Stimulated activated naive B cell treated with anti-CD40 and anti-IgM and Interleukin-4, amounts not matched to agents 10 μg/mL and 1 μg/mL and 100 μg/mL, for 72 hours (primary cell): ENCODE measurements at regions not wholly inside any gene's neighbourhood (a gene's known extent, or its start where the extent isn't known, plus 50 kb on each side); places are given as distances from the start of the nearest gene placed in this dataset.
"Not testable (repeated sequence)": the region's sequence is repeated elsewhere in the genome, so short reads cannot be mapped to it uniquely, and the experiment has no call there.

ENCODE experiments used
- ATAC-seq, 2 donors: fragments of 150-1000 bp; cut with Tn5 transposase; replicated peaks; 2 replicates each; pipeline ENCODE4 v1.10.0; 2021; ENCODE audit warnings: moderate library complexity in 1 of 2
- DNase-seq: peaks from one replicate; pipeline ENCODE4 v3.0.0; 2021
- H3K27ac Mint-ChIP-seq: one replicate; pipeline ENCODE4 v1.8.0; 2022; ENCODE audit warnings: mild to moderate bottlenecking, mixed read lengths
- H3K27me3 Mint-ChIP-seq, 2 donors: one replicate each; pipeline ENCODE4 v1.8.0; 2022; ENCODE audit warnings: mixed read lengths in 2 of 2
- H3K36me3 Mint-ChIP-seq, 2 donors: one replicate each; pipeline ENCODE4 v1.8.0; 2022; ENCODE audit warnings: mixed read lengths in 2 of 2, mild to moderate bottlenecking in 1 of 2
- H3K4me1 Mint-ChIP-seq, 2 donors: one replicate each; pipeline ENCODE4 v1.8.0; 2022; ENCODE audit warnings: mixed read lengths in 2 of 2, mild to moderate bottlenecking in 1 of 2
- H3K4me3 Mint-ChIP-seq, 2 donors: one replicate each; pipeline ENCODE4 v1.8.0; 2022; ENCODE audit warnings: mild to moderate bottlenecking in 2 of 2, mixed read lengths in 2 of 2, moderate library complexity in 1 of 2
- H3K9me3 Mint-ChIP-seq, 2 donors: one replicate each; pipeline ENCODE4 v1.8.0; 2022; ENCODE audit warnings: mixed read lengths in 2 of 2, mild to moderate bottlenecking in 1 of 2

DNA sequence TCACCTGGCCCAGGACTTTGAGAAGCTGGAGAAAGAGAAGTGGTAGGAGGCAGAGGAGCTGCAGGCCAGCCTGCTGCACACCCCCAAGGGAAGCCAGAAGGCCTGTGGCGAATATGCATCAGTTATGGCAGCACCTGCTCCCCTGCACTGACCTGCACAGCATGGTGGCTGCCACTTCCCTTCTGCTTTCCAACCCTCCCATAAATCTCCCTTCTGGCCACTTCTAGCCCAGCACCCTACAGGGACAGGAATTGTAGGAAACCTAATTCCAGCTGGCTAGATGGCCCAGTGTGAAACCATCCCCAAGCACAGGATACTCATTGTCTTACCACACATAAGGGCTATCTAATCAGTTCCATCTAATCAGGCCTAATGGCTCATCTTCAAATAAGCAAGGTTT is 136.3 kb downstream of the TBX3 start:
- ATAC-seq: no peak
- H3K4me3 Mint-ChIP-seq: no peak overlapping the region

GRCh38 chr12:114530417-114530816 is 124.5 kb upstream of the TBX5 start:
- Mint-ChIP-seq H3K27me3 (no peaks in the 10 kb centered on the region), H3K4me1 (no peaks in the 10 kb centered on the region), H3K4me3 (no peak overlapping the region), H3K36me3 (no peaks in the 10 kb centered on the region), H3K27ac (no peak overlapping the region), H3K9me3 (no peaks in the 10 kb centered on the region)
- ATAC-seq (no peak), DNase-seq (no peak)

More for the DNA sequence above, 136.3 kb downstream of the TBX3 start:
- Mint-ChIP-seq H3K27ac (no peak overlapping the region), H3K4me1 (no peaks in the 10 kb centered on the region), H3K36me3 (no peaks in the 10 kb centered on the region), H3K9me3 (peaks cover 0 to 1% of the 10 kb centered on the region in 2 donors), H3K27me3 (no peaks in the 10 kb centered on the region)
- no peak for DNase-seq

DNA sequence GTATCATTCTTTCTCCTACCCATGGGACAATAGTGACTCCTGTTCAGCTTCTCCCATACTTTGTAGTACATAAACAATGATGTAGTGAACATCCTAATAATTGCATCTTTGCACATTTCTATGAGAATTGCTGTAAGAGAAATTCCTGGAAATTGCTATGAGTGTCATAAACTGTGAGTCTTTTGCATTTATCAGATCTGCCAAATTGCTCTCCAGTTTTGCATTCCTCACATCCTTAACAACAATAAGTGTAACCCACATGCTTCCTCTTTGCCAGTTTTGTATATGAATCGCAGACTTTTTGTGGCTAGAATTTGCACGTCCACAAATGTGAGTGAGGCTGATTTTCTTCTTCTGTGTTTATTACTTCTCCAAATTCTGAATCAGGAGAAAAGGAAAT is 124.0 kb upstream of the TBX5 start:
- Mint-ChIP-seq H3K27ac (no peak overlapping the region), H3K27me3 (no peaks in the 10 kb centered on the region), H3K4me3 (no peak overlapping the region), H3K4me1 (no peaks in the 10 kb centered on the region), H3K36me3 (no peaks in the 10 kb centered on the region), H3K9me3 (no peaks in the 10 kb centered on the region)
- ATAC-seq: no peak
- no peak for DNase-seq

DNA sequence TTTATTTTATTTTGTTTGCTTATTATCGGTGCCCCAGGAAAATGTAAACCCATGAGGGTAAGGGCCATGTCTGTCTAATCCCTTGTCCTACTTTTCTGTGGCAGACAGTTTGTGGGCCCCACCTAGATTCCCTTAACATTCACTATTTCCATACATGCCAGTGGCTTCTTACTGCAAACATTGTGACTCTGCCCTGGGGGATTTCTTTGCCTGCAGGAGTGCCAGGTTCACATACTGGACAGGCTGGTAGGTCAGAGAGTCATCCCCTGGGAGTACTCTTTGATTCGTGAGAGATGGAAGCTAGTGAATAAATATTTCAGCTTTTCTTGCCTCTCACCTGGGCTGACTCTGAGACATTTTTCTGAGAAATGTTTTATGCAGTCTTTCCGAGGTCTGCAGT is 122.8 kb upstream of the TBX5 start:
- H3K4me3 Mint-ChIP-seq: no peak overlapping the region
- H3K27ac Mint-ChIP-seq: no peak overlapping the region
- no peaks in the 10 kb centered on the region for H3K36me3 Mint-ChIP-seq
- ATAC-seq: no peak
- no peaks in the 10 kb centered on the region for H3K4me1 Mint-ChIP-seq
- H3K27me3 Mint-ChIP-seq: no peaks in the 10 kb centered on the region
- no peaks in the 10 kb centered on the region for H3K9me3 Mint-ChIP-seq
- DNase-seq: no peak

DNA sequence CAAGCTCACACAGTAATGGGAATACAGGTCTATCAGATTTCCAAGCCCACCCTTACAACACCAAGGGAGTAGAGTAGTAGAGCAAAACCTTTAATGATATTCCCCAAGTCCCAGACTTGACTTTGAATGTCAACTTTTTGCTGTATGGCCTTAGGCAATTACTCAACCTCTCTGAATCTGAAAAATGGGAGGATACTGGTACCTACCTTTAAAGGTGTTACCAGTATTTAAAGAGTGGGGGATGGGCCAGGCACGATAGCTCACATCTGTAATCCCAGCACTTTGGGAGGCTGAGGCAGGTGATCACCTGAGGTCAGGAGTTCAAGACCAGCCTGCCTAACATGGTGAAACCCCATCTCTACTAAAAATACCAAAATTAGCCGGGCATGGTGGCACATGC is 115.2 kb upstream of the TBX5 start:
- not testable (repeated sequence) for ATAC-seq, DNase-seq, H3K4me3 Mint-ChIP-seq, H3K9me3 Mint-ChIP-seq, H3K4me1 Mint-ChIP-seq, H3K27ac Mint-ChIP-seq, H3K36me3 Mint-ChIP-seq, H3K27me3 Mint-ChIP-seq

DNA sequence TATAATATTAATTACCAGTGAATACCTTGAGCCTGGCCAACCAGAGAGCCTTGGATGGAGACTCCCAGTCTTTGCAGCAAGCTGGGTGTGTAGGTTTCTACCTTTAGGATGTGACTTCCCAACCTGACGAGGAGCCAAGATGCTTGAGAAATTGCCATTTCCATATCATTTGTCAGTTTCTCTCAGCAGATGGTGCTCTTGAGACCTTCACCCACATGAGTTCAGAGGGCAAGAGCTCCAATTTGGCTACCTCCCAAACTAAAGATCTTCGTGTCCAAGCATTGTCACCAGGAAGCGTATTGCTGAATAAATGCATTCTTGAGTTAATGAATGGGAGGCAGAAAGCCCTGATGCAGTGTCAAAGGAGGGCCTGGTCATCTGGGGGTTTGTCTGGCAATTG is 106.4 kb upstream of the TBX5 start:
- Mint-ChIP-seq H3K27me3 (peaks cover 6 to 9% of the 10 kb centered on the region in 2 donors), H3K36me3 (no peaks in the 10 kb centered on the region), H3K4me1 (peaks cover 3 to 4% of the 10 kb centered on the region in 2 donors), H3K27ac (no peak overlapping the region), H3K4me3 (no peak overlapping the region), H3K9me3 (no peaks in the 10 kb centered on the region)
- DNase-seq: no peak
- no peak for ATAC-seq

- peak; percentile 60 to 73 for ATAC-seq
- Mint-ChIP-seq H3K27me3 (peaks cover 12 to 25% of the 10 kb centered on the region in 2 donors), H3K4me3 (no peak overlapping the region)
These were observed 102.7 kb upstream of the TBX5 start for GRCh38 chr12:114508529-114509129.

GRCh38 chr12:114506651-114507050 is 100.7 kb upstream of the TBX5 start:
- no peak overlapping the region for H3K27ac Mint-ChIP-seq
- H3K4me3 Mint-ChIP-seq: no peak overlapping the region
- no peaks in the 10 kb centered on the region for H3K36me3 Mint-ChIP-seq
- ATAC-seq: no peak
- peaks cover 3 to 4% of the 10 kb centered on the region in 2 donors for H3K4me1 Mint-ChIP-seq
- no peak for DNase-seq
- H3K27me3 Mint-ChIP-seq: peaks cover 22 to 29% of the 10 kb centered on the region in 2 donors
- H3K9me3 Mint-ChIP-seq: no peaks in the 10 kb centered on the region

More at GRCh38 chr12:114508529-114509129, 102.7 kb upstream of the TBX5 start:
- peak; percentile 31 for DNase-seq
- peaks cover 3 to 4% of the 10 kb centered on the region in 2 donors for H3K4me1 Mint-ChIP-seq
- H3K27ac Mint-ChIP-seq: no peak overlapping the region
- no peaks in the 10 kb centered on the region for H3K36me3 Mint-ChIP-seq
- H3K9me3 Mint-ChIP-seq: no peaks in the 10 kb centered on the region

DNA sequence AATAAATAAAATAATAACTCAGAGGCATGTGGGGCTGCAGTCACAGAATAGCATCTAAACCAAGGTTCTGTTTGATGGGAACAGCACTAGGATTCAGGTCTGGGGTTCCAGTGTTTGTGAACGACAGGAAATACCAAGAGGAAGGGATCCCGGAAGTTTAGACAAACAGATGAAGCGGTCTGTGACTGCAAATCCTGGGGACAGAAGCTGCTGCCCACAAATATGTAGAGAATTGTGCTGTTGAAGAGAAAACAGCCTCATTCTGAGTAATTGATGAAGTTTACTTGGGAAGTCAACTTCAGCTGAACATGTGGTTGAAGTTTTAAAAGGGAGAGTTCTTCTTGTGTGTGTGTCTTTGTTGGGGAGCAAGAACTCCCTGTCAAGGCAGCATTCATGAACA is 98.4 kb upstream of the TBX5 start:
- H3K9me3 Mint-ChIP-seq: no peaks in the 10 kb centered on the region
- no peak overlapping the region for H3K4me3 Mint-ChIP-seq
- ATAC-seq (no peak), DNase-seq (no peak)
- no peaks in the 10 kb centered on the region for H3K36me3 Mint-ChIP-seq
- peaks cover 3 to 4% of the 10 kb centered on the region in 2 donors for H3K4me1 Mint-ChIP-seq
- no peak overlapping the region for H3K27ac Mint-ChIP-seq
- H3K27me3 Mint-ChIP-seq: peaks cover 29 to 38% of the 10 kb centered on the region in 2 donors

DNA sequence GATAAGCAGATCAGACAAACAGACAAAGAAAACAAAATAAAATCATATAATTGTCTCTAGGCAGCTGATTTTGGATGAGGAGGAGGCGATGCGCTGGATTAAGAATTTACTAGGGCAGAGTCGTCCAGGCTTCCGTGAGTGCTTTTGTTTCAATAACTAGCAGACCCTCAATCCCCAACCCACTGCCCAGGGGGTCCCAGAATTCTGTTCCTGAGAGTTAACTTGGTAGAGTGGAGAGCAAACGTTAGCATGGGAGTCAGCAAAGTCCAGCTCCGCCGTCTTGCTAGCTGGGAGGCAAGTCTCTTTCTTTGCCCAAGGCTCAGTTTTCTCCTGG is 95.5 kb upstream of the TBX5 start:
- H3K4me1 Mint-ChIP-seq: no peaks in the 10 kb centered on the region
- H3K27me3 Mint-ChIP-seq: peaks cover 42 to 53% of the 10 kb centered on the region in 2 donors
- no peak for DNase-seq
- no peaks in the 10 kb centered on the region for H3K9me3 Mint-ChIP-seq
- no peak overlapping the region for H3K4me3 Mint-ChIP-seq
- no peaks in the 10 kb centered on the region for H3K36me3 Mint-ChIP-seq
- no peak overlapping the region for H3K27ac Mint-ChIP-seq
- no peak for ATAC-seq

DNA sequence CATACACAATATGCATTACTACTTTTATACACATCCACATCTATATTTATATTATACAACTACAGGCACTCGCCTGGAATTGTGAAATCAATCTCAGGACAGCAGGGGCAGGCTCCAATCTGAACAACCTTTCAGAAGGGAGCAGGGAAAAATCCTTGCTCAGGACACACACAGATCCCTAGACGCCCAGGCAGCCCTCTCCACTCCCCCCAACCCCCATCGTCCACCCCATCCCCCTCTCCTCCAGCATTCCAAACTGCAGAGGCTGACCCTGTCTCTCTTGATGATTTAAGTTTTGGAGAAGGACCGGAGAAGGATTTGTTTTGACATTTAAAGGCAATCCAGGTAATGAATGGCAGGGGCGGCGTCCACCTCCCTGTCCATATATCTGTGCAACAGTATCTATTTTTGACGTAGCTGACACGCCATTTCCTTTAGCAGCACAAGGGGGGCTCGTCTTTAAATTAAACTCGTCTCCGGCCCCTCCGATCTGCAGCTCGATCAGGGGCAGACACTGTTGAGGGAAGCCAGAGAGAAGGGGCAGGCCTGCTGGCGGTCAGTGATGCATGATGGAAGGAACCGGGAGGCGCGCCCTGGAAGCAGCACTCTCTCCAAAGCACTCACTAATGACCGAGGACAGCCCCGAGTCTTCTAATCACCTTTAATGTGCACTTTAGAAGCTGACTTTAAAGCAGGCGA is 95.0 kb upstream of the TBX5 start:
- Mint-ChIP-seq H3K9me3 (no peaks in the 10 kb centered on the region), H3K36me3 (no peaks in the 10 kb centered on the region), H3K4me3 (no peak overlapping the region), H3K27ac (no peak overlapping the region), H3K4me1 (no peaks in the 10 kb centered on the region), H3K27me3 (peaks cover 39 to 49% of the 10 kb centered on the region in 2 donors)
- ATAC-seq (no peak), DNase-seq (no peak)

- peaks cover 36 to 45% of the 10 kb centered on the region in 2 donors for H3K27me3 Mint-ChIP-seq
- no peaks in the 10 kb centered on the region for H3K9me3 Mint-ChIP-seq
- no peaks in the 10 kb centered on the region for H3K36me3 Mint-ChIP-seq
- DNase-seq: no peak
- no peak for ATAC-seq
- H3K27ac Mint-ChIP-seq: no peak overlapping the region
- H3K4me1 Mint-ChIP-seq: no peaks in the 10 kb centered on the region
- no peak overlapping the region for H3K4me3 Mint-ChIP-seq
These were observed 94.2 kb upstream of the TBX5 start for GRCh38 chr12:114500131-114500530.

DNA sequence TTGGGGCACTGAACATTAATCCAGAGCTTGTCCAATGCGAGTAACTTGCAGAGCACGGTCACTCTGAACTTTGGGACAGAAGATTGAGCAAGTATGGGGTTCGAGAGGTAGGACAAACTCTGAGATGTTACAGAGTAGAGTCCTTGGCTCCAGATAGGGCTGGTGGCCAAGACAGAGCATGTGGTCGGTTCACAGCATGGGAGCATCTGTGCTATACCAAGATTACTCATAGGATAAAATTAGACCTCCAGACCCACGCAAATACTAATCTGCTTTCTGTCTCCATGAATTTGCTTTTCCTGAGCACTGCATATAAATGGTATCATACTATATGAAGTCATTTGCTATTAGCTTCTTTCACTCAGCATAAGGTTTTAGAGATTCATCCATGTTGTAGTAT is 93.4 kb upstream of the TBX5 start:
- Mint-ChIP-seq H3K27me3 (peaks cover 41 to 46% of the 10 kb centered on the region in 2 donors), H3K9me3 (no peaks in the 10 kb centered on the region), H3K27ac (no peak overlapping the region), H3K4me3 (no peak overlapping the region), H3K4me1 (no peaks in the 10 kb centered on the region), H3K36me3 (no peaks in the 10 kb centered on the region)
- DNase-seq (no peak), ATAC-seq (no peak)

DNA sequence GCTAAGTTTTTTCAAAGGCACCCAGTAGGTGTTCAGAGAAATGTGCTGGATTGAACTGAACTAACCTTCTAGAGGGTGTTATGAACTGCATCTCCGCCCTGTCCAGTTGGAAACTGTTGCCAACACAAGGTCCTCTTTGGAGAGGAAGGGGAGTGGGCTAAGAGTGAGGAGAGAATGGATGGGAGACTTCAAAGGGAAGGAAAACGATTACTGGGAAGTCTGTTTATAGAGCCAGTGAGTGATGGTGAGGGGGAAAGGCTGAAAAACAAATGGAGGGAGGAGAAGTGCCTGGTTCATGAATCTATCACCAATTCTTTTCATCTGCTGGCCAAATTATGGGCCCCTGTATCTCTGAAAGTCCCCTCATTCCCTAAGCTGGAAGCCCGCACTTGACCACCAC is 86.0 kb upstream of the TBX5 start:
- DNase-seq (no peak), ATAC-seq (no peak)
- H3K27ac Mint-ChIP-seq: no peak overlapping the region
- H3K4me3 Mint-ChIP-seq: no peak overlapping the region
- H3K9me3 Mint-ChIP-seq: peaks cover 0 to under 1% of the 10 kb centered on the region in 2 donors
- H3K27me3 Mint-ChIP-seq: peaks cover 21 to 30% of the 10 kb centered on the region in 2 donors
- H3K36me3 Mint-ChIP-seq: no peaks in the 10 kb centered on the region
- no peaks in the 10 kb centered on the region for H3K4me1 Mint-ChIP-seq

DNA sequence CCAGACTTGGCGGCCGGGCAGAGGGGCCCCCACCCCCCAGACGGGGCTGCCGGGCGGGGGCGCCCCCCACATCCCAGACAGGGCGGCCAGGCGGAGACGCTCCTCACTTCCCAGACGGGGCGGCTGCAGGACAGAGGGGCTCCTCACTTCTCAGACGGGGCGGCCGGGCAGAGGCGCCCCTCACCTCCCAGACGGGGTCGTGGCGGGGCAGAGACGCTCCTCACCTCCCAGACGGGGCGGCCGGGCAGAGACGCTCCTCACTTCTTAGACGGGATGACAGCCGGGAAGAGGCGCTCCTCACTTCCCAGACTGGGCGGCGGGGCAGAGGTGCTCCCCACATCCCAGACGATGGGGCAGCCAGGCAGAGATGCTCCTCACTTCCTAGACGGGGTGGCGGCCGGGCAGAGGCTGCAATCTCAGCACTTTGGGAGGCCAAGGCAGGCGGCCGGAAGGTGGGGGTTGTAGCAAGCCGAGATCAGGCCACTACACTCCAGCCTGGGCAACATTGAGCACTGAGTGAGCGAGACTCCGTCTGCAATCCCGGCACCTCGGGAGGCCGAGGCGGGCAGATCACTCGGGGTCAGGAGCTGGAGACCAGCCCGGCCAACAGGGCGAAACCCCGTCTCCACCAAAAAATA is 79.0 kb upstream of the TBX5 start:
- not testable (repeated sequence) for H3K27ac Mint-ChIP-seq, H3K4me3 Mint-ChIP-seq, ATAC-seq, H3K36me3 Mint-ChIP-seq, H3K9me3 Mint-ChIP-seq, H3K4me1 Mint-ChIP-seq, DNase-seq
- H3K27me3 Mint-ChIP-seq: peaks cover 20 to 33% of the 10 kb centered on the region in 2 donors
